HepG2 (cell line): ENCODE measurements at regions not wholly inside any gene's neighbourhood (a gene's known extent, or its start where the extent isn't known, plus 50 kb on each side); places are given as distances from the start of the nearest gene placed in this dataset.

Experiments used
- ATAC-seq: fragments of 200-7000 bp; cut with Tn5 transposase; 3 replicates; pipeline ENCODE4 v1.9.1; 2020; ENCODE audit warnings: mild to moderate bottlenecking, moderate library complexity
- BruUV-seq: library from RNA; stranded (reverse); fragments of 400-500 nt; replicated peaks from 2 replicates; lab custom pipeline; 2021; lab: Mats Ljungman, UMichigan
- CTCF ChIA-PET: fragments of 300-600 bp; formaldehyde crosslinking; extraction: SDS; loops from one replicate; lab custom pipeline; 2021; ENCODE audit warnings: low total read pairs, inconsistent platforms, low intra/inter-chr PET ratio; lab: Yijun Ruan, JAX
- POLR2A ChIA-PET: fragments of 350-600 bp; sonication (Branson Sonifier 250); formaldehyde crosslinking; loops from one replicate; lab custom pipeline; 2020; ENCODE audit warnings: antibody characterized with exemption, inconsistent platforms; lab: Yijun Ruan, JAX
- DNase-seq: peaks from one replicate; pipeline ENCODE4 v3.0.0-alpha.2; 2015; ENCODE audit warnings: low spot score
- FAIRE-seq: peaks from 3 replicates; lab custom pipeline; 2011; peaks lifted over from hg19 to GRCh38; lab: Jason Lieb, UNC
- H2AFZ ChIP-seq: one replicate; pipeline ENCODE4 v1.6.1; 2011; ENCODE audit warnings: low read length, inconsistent platforms
- H3K27ac ChIP-seq: fragments of 300-600 bp; 3 replicates; pipeline ENCODE4 v1.8.0; 2011; ENCODE audit warnings: mixed run types, mild to moderate bottlenecking, mixed read lengths, low read length, inconsistent platforms; ENCODE audit not compliant: insufficient read depth; ENCODE audit errors: extremely low read length
- H3K27me3 ChIP-seq, 2 experiments: fragments of 200-600 bp in 1 of 2; 2 replicates in 1 of 2; 3 replicates in 1 of 2; pipeline versions ENCODE4 v1.6.0 to v1.8.0; 2011; ENCODE audit warnings: low read length in 2 of 2, mild to moderate bottlenecking in 2 of 2, moderate library complexity in 2 of 2, inconsistent platforms in 1 of 2; ENCODE audit not compliant: insufficient read depth in 2 of 2, control insufficient read depth in 1 of 2
- H3K36me3 ChIP-seq, 2 experiments: fragments of 200-600 bp in 1 of 2; replicated peaks in 1 of 2; 2 replicates in 1 of 2; 3 replicates in 1 of 2; pipeline versions ENCODE4 v1.5.1 to v1.8.0; 2011; ENCODE audit warnings: low read length in 2 of 2, inconsistent platforms in 1 of 2; ENCODE audit not compliant: insufficient read depth in 2 of 2, control insufficient read depth in 1 of 2
- H3K4me1 ChIP-seq: 2 replicates; pipeline ENCODE4 v1.5.1; 2012; ENCODE audit warnings: low read length, inconsistent platforms; ENCODE audit not compliant: insufficient read depth
- H3K4me2 ChIP-seq: 2 replicates; pipeline ENCODE4 v1.6.0; 2011; ENCODE audit warnings: low read depth, low read length, inconsistent platforms
- H3K4me3 ChIP-seq, 3 experiments: fragments of 200-600 bp in 1 of 3; sonication (generic), shearing (Covaris generic) in 1 of 3; replicated peaks in 1 of 3; 2 replicates each; pipeline ENCODE4 v1.5.1; 2011 to 2016; ENCODE audit warnings: low read length in 3 of 3, inconsistent platforms in 2 of 3, low read depth in 2 of 3, mild to moderate bottlenecking in 2 of 3, control low read depth in 1 of 3, mixed read lengths in 1 of 3; ENCODE audit not compliant: insufficient read depth in 1 of 3
- H3K79me2 ChIP-seq: one replicate; pipeline ENCODE4 v1.6.1; 2011; ENCODE audit warnings: low read length, inconsistent platforms; ENCODE audit not compliant: insufficient read depth
- H3K9ac ChIP-seq: 2 replicates; pipeline ENCODE4 v1.6.0; 2011; ENCODE audit warnings: mild to moderate bottlenecking, low read depth, low read length, inconsistent platforms; ENCODE audit not compliant: insufficient read depth
- H3K9me3 ChIP-seq: 2 replicates; pipeline ENCODE4 v1.5.1; 2012; ENCODE audit warnings: mild to moderate bottlenecking, low read length
- H4K20me1 ChIP-seq: 2 replicates; pipeline ENCODE4 v1.6.0; 2011; ENCODE audit warnings: inconsistent platforms, mild to moderate bottlenecking, low read length, moderate library complexity; ENCODE audit not compliant: insufficient read depth
- CEBPB ChIP-seq: IDR thresholded peaks from 2 replicates; pipeline ENCODE4 v1.6.1; 2011; ENCODE audit warnings: low read depth, low read length, improper control_type of control experiment, borderline replicate concordance
- HNRNPK ChIP-seq: fragments of 200-400 bp; formaldehyde crosslinking; IDR thresholded peaks from 2 replicates; pipeline ENCODE4 v1.6.1; 2018; ENCODE audit warnings: low read length, low read depth, moderate library complexity, mild to moderate bottlenecking; ENCODE audit not compliant: poor library complexity, severe bottlenecking
- REPIN1 ChIP-seq: sonication (generic); formaldehyde crosslinking; IDR thresholded peaks from 2 replicates; pipeline ENCODE4 v1.8.0; 2022; ENCODE audit warnings: missing genetic modification reagents, low read depth, mild to moderate bottlenecking, borderline replicate concordance
- SP5 ChIP-seq: IDR thresholded peaks from 2 replicates; pipeline ENCODE4 v1.6.1; 2016; ENCODE audit warnings: low read depth, borderline replicate concordance
- SRF ChIP-seq: IDR thresholded peaks from 2 replicates; pipeline ENCODE4 v1.6.1; 2011; ENCODE audit warnings: mild to moderate bottlenecking, low read depth, low read length, moderate library complexity
- ZNF550 ChIP-seq: sonication (generic); formaldehyde crosslinking; IDR thresholded peaks from 2 replicates; pipeline ENCODE4 v1.4.0; 2020; ENCODE audit warnings: mild to moderate bottlenecking, missing genetic modification reagents, borderline replicate concordance
- ZZZ3 ChIP-seq: sonication (generic); formaldehyde crosslinking; IDR thresholded peaks from 2 replicates; pipeline ENCODE4 v1.4.0; 2020; ENCODE audit warnings: missing genetic modification reagents, mild to moderate bottlenecking, borderline replicate concordance
- WGBS: methylation state at CpG from one replicate; pipeline ENCODE4 v1.1.6; 2017; ENCODE audit warnings: low lambda C conversion rate; 5-methylcytosine and 5-hydroxymethylcytosine counted together
- in situ Hi-C: cut with HindIII; loops from 2 replicates; pipeline ENCODE4 v1.10.0; 2017; ENCODE audit warnings: low pct_unique_long_range_greater_than_20kb; ENCODE audit not compliant: extremely low pct_ligation_motif_present
- intact Hi-C: fragments of 100-400 bp; cut with micrococcal nuclease; formaldehyde crosslinking; loops from one replicate; pipeline ENCODE4 v1.10.0; 2022; ENCODE audit not compliant: unreplicated experiment
- TF ChIP-seq, protein P1 (sequence below): sonication (generic); formaldehyde crosslinking; IDR thresholded peaks from 2 replicates; pipeline ENCODE4 v1.4.0; 2020; ENCODE audit warnings: missing genetic modification reagents, borderline replicate concordance
- TF ChIP-seq, protein P2 (sequence below): sonication (generic); formaldehyde crosslinking; IDR thresholded peaks from 2 replicates; pipeline ENCODE4 v1.4.0; 2020; ENCODE audit warnings: mild to moderate bottlenecking, missing genetic modification reagents
- TF ChIP-seq, protein P3 (sequence below): sonication (generic); formaldehyde crosslinking; IDR thresholded peaks from 2 replicates; pipeline ENCODE4 v1.8.0; 2022; ENCODE audit warnings: missing genetic modification reagents, mild to moderate bottlenecking, borderline replicate concordance

DNA sequence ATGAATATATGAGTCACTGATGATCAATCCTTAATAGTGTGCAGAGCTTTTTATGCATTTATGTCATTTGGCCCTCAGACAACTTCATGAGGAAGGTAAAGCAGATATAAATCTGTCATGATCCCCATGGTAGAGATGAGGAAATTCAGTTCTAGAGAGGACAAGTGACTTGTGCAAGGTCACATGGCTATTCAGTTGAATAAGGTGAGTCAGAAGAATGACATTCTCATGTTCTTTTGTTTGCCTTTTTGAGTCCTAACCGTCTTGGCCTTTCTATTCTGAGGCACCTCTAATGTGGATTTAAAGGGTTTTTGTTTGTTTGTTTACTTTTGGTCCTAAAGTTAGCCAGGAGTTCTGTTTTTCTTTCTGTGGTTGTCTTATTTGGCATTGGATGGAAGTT is 116.2 kb upstream of the ELAC2 start:
- Histone ChIP-seq H3K9ac (no peak overlapping the region), H3K79me2 (no peaks in the 10 kb centered on the region), H3K36me3 (no peaks in the 10 kb centered on the region), H2AFZ (no peak overlapping the region), H3K4me3 (no peak overlapping the region), H3K4me1 (no peaks in the 10 kb centered on the region), H3K9me3 (peaks cover 9% of the 10 kb centered on the region), H3K27ac (no peak overlapping the region), H3K4me2 (no peak overlapping the region), H4K20me1 (no peaks in the 10 kb centered on the region), H3K27me3 (peaks cover 0 to 6% of the 10 kb centered on the region in 2 experiments; a peak in 2 of 5 replicates)
- ATAC-seq (no peak), FAIRE-seq (no peak), DNase-seq (no peak)
- CTCF ChIA-PET: no interaction called here
- 0% methylated on average over 1 of the region's 1 CpG for WGBS
- in situ Hi-C loops (no loop called here), intact Hi-C loops (no loop called here)
- POLR2A ChIA-PET: no interaction called here
- no TSS peak for BruUV-seq
- TF ChIP-seq, protein P1, sequence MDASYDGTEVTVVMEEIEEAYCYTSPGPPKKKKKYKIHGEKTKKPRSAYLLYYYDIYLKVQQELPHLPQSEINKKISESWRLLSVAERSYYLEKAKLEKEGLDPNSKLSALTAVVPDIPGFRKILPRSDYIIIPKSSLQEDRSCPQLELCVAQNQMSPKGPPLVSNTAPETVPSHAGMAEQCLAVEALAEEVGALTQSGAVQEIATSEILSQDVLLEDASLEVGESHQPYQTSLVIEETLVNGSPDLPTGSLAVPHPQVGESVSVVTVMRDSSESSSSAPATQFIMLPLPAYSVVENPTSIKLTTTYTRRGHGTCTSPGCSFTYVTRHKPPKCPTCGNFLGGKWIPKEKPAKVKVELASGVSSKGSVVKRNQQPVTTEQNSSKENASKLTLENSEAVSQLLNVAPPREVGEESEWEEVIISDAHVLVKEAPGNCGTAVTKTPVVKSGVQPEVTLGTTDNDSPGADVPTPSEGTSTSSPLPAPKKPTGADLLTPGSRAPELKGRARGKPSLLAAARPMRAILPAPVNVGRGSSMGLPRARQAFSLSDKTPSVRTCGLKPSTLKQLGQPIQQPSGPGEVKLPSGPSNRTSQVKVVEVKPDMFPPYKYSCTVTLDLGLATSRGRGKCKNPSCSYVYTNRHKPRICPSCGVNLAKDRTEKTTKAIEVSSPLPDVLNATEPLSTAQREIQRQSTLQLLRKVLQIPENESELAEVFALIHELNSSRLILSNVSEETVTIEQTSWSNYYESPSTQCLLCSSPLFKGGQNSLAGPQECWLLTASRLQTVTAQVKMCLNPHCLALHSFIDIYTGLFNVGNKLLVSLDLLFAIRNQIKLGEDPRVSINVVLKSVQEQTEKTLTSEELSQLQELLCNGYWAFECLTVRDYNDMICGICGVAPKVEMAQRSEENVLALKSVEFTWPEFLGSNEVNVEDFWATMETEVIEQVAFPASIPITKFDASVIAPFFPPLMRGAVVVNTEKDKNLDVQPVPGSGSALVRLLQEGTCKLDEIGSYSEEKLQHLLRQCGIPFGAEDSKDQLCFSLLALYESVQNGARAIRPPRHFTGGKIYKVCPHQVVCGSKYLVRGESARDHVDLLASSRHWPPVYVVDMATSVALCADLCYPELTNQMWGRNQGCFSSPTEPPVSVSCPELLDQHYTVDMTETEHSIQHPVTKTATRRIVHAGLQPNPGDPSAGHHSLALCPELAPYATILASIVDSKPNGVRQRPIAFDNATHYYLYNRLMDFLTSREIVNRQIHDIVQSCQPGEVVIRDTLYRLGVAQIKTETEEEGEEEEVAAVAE: no peak
- TF ChIP-seq ZZZ3 (CRISPR knock-in tag) (no peak), SRF (no peak), REPIN1 (CRISPR knock-in tag) (no peak), ZNF550 (CRISPR knock-in tag) (no peak), CEBPB (no peak), SP5 (no peak), HNRNPK (no peak)
- TF ChIP-seq, protein P2, sequence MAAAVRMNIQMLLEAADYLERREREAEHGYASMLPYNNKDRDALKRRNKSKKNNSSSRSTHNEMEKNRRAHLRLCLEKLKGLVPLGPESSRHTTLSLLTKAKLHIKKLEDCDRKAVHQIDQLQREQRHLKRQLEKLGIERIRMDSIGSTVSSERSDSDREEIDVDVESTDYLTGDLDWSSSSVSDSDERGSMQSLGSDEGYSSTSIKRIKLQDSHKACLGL: no peak
- TF ChIP-seq, protein P3, sequence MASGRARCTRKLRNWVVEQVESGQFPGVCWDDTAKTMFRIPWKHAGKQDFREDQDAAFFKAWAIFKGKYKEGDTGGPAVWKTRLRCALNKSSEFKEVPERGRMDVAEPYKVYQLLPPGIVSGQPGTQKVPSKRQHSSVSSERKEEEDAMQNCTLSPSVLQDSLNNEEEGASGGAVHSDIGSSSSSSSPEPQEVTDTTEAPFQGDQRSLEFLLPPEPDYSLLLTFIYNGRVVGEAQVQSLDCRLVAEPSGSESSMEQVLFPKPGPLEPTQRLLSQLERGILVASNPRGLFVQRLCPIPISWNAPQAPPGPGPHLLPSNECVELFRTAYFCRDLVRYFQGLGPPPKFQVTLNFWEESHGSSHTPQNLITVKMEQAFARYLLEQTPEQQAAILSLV (CRISPR knock-in tag): no peak
